ENCODE measurements at regions not wholly inside any gene's neighbourhood (a gene's known extent, or its start where the extent isn't known, plus 50 kb on each side); places are given as distances from the start of the nearest gene placed in this dataset.

DNA sequence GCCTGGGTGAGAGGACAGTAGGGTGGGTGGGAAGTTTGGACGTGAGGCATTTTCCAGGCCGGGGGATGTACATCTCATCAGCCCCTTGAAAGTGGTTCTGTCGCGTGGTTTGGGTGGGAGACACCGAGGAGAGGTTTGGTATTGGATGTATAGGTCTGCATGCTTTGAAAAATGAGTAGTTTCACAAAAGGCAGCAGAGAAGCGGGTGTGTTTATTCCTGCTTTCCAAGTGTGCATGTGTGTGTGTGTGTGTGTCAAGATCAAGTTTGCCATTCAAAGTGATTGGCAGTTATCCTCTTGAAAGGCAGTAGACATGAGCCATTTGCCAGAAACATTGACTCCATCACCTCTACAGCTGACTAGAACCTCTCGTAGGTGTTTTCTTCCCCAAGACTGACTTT lies 423.1 kb upstream of the POU3F3 start:
- no peak for DNase-seq (ENCODE audit: low read depth in 4 of 4, low spot score in 2 of 4)

DNA sequence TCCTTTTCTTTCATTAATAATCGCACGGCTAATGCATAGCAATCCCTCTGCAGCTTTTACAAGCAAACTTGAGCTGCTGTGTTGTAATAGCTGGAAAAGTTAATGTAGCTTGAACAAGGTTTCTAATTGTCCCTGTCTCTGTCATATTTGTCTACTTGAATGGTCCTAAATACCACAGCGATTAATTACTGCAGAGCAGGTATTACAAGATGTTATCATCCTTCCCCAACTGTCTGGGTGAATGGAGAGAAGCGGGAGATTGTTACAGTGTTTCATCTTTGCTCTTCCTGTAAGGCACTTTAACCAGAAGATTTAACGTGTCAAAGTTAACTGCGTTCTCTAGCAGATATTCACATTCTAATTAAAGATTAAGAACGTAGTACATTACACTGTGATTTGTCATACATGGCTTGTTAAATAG lies 422.2 kb upstream of the POU3F3 start:
- no peak for DNase-seq (ENCODE audit: low read depth in 4 of 4, low spot score in 2 of 4)

DNA sequence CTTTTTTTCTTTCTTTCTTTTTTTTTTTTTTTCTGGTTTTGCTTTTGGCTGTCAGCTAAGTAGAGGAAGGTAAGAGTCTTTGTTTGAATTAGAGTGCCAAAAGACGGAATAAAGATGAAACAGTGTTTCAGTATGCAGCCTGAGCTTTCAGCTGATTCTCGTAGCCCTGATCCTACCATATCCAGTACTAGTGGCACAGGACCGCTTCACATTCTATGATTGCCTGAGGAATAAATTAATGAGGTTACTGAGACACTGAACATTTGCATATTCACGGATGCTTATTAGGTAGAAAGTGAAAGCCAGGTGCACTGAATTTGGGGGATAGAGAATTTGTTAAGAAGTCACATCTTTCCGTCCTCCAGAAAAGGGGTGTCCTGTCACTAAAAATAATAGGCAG lies 421.5 kb upstream of the POU3F3 start:
- DNase-seq (ENCODE audit: low read depth in 4 of 4, low spot score in 2 of 4) = no peak

DNA sequence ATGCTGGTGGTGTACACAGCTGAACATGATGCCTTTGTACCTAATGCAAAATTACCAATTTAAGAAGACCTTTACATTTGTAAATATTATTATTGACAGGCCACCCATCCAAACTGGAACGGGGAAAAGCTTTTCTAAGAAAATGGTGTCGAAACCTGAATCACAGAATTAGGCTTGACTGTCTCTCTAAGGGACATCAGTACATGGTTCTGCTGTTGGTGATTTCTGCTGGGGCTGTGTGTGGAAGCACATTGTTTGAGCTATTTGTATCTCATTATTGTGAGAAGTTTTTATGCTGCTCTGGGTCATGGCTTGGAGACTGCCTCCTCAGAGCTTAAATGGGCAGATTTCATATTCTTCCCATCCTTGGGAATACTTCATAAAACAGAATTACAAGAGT lies 420.9 kb upstream of the POU3F3 start:
- DNase-seq (ENCODE audit: low read depth in 4 of 4, low spot score in 2 of 4) = no peak

DNA sequence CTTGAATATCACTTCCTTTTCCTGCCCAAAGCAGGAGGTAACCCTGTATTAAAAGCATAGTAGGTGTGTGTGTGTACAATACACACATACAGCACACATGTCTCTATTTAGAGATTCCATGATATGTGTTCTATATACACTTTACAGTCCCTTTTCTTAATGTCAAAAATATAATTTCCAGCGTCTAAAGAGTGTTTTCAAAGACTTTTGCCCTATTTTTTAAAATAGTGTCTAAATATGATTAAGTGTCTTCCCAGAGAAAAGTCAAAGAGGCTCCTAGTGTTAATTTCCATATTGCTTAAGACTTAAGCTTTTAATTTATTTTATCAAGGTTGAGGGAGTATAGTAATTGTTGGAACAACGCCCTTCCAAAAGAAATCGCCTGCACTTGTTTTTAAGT lies 420.3 kb upstream of the POU3F3 start:
- DNase-seq (ENCODE audit: low read depth in 4 of 4, low spot score in 2 of 4) = no peak

DNA sequence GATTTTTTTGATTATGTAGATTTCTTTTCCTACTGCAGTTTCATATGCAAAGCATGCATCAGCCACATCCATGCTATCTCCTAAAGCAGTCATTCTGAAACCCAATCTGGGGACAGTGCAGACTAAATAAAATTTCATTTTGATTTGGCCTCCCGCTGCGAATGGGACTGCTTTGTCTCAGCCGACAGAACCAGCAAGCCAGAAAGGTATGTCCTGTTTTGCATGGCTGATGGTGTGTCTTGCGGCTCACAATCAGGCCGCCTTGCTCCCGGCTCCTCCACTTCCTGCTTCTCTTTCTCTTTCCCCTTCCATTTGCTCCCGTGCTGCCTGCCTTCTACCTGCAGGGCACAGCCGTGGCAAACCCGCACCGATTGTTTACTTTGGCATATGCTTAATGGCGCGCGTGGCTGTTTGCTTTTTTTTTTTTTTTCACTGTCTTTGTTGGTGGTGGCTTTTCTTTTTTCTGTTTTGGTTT lies 419.6 kb upstream of the POU3F3 start:
- no peak for DNase-seq (ENCODE audit: low read depth in 4 of 4, low spot score in 2 of 4)

DNA sequence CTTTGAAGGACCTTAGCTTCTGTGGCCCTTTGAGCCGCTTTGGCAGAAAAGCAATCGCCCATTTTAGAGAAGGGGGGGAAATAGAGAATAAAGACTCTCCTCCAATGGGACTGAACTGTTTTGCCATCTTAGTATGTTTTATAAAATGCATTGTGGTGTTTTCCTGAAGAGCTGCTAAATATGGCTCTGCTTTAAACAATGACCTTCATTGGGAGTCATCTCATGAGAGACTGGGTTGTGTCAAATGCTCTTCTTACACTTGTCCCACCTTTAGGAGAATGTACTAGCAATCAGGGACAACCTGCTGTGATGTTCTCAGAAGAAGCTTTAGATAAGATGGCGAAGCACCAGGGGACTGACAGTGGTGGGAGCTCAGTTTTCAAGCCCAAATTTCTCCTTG lies 418.9 kb upstream of the POU3F3 start:
- no peak for DNase-seq (ENCODE audit: low read depth in 4 of 4, low spot score in 2 of 4)

DNA sequence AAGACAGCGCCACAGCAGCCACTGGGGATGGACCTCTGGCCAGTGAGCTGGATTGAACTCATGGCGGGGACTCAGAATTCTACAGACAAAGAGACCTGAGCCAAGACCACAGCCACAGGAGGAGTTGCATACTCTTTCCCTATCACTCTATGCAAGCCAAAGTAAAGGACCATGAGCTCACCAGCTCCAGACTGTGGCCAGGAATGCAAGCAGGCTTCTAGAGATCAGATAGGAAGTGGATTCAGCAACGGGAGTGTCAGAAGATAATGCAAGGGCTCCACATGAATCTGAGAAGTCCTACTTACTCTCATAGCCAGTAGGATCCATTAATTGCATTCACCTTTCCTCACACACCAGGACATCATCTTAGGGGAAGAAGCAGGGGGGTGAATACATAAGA lies 415.4 kb upstream of the POU3F3 start:
- DNase-seq (ENCODE audit: low read depth in 4 of 4, low spot score in 2 of 4) = no peak

DNA sequence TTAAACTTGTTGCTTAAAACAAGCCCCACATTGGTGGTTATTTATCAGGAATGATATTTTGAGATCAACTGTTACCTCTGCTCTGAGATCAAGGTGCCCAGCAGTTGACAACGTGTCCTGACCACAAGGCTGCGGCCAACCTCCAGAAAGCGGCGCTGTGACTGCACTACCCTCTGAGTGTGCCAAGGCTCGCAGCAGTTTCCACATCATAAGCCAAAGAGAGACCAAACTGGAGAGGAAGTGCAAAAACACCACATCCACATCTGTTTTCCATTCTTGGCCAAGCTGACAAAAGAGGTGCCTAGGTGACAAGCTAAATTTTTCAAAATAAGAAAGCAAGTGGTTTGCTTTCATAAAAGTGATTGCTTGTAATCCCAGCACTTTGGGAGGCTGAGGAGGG lies 410.8 kb upstream of the POU3F3 start:
- DNase-seq (ENCODE audit: low read depth in 4 of 4, low spot score in 2 of 4) = no peak

DNA sequence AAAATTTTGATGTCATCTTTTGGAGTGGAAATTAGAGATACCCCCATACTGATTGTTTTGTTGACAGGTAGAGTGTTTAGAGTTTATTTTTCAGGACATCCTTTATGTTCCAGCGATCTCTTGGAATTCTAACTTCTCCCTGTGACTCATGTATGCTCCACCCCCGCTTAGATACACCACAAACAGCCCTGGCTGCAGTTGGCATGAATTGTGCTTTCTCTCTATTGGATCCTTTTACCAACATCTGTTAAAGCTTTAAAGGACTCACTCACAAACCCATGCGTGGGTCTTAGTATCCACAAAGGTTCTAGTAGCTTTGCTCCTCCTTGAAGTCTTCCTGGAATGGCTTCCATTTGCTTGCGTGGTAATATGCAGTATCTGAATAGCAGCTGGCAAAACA lies 409.5 kb upstream of the POU3F3 start:
- no peak for DNase-seq (ENCODE audit: low read depth in 4 of 4, low spot score in 2 of 4)

DNA sequence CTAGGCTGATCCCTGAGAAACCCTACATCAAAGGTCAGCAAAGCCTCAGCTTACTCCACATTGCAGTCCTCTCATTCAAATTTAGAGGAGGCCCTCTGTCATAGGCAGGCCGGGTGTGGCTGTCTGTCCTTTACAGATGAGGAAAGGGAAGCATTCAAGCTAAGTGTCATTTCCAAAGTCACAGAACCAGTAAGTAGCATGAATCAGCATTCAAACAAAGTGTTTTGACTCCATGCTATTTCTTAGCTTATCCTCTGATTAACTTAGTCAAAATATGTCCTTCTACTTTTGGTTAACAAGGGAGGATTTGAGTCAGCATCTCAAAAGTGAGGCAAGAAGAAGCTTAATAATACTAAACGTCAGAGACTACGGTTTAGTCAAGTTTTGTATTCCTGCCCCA lies 409.0 kb upstream of the POU3F3 start:
- no peak for DNase-seq (ENCODE audit: low read depth in 4 of 4, low spot score in 2 of 4)

DNA sequence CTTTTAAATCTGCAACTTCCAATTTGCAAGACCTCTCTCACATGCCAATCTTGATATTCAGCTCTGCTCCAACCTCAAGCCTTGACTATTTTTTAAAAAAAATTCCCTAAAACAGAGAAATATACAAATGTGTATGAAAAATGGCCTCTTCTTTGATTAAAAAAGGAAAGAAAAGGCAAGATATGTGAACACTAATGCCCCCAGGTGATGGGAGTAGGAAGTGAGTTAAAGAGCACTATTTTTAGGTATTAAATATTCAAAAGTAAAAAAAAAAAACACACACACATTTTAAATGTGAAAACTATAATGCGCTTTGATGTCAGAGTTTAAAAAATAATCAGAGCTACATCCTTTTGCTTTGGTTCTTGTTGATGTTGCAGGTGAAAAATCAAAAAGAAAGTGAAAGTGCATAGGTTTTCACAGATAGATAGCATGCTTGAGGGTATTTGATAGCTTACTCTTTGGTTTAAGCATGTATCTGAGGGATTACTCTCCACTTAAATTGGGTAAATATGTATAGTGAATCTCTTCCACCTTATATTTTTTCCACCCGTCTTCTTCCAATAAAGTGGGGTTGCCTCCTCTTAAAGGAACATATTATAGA lies 406.0 kb upstream of the POU3F3 start:
- DNase-seq (ENCODE audit: low read depth in 4 of 4, low spot score in 2 of 4) = no peak

DNA sequence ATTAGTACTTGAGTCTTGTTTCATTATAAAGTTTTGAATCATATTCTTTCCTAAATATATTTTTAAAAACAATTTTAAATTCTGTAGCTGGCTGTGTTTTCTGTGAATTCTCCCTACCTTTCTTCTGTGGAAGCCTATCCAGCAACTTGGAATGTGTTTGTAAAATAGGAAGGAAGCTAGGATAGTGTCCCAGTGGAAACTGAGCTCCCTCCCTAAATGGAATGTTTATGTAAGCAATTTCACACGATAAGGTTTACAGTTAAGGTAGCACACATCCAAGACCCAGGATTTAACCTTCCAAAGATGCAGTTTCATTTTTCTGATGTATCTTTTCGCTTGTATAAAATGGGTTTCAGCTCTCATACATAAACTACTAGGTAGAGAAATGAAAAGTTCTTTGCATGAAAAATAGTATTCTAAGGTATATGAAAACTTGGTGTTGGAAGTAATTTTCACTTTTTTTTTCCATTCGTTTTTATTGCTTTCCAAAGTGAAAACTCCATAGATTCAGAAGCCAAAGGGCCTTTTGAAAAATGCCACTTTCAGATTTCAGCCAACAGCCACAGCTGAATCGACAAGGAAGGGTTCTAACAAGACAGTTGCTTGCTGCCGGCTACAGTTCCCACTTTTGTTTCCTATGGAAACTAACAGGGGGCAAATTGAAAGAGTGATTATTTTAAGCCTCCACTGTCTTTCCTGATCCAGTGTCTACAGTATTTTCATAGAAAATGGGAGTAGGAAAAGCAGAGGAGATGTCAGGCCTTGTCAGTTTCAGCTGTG lies 405.1 kb upstream of the POU3F3 start:
- DNase-seq (ENCODE audit: low read depth in 4 of 4, low spot score in 2 of 4) = no peak

DNA sequence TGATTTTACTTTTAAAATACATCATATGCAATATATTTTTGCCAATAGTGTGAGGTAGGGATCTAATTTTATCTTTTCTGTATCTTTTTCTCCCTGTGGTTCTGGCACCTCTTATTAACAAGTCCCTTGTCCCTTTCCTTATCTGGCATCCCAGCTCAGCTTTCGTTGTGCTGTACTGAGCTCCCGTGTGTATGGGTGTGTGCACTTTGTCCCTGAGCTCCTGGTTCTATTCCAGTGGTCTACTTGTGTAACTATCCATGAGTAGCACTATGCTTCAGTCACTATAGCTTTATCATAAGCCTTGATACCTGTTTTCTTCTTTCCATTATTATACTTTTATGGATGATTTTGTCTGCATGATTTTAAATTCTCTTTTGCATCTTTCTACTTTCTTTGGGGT lies 401.4 kb upstream of the POU3F3 start:
- no peak for DNase-seq (ENCODE audit: low read depth in 4 of 4, low spot score in 2 of 4)

DNA sequence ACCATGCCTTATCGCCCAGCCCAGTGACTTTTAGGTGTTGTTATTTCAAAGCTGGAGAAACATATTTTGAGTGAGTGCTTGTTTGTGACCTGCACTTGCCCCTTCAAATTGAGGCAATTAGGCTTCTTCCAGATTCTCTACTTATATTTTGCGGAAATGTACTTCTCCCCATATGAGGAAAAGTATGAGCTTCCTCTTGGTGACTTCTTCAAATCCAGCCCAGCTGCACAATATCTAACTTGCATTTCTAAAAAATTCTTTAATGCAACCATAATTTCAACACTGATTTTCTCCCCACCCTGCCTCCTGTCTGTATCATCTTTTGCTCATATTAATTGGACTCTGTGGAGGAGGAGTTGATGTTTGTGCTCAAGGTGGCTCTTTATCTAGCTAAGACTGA lies 391.2 kb upstream of the POU3F3 start:
- DNase-seq (ENCODE audit: low read depth in 4 of 4, low spot score in 2 of 4) = no peak

DNA sequence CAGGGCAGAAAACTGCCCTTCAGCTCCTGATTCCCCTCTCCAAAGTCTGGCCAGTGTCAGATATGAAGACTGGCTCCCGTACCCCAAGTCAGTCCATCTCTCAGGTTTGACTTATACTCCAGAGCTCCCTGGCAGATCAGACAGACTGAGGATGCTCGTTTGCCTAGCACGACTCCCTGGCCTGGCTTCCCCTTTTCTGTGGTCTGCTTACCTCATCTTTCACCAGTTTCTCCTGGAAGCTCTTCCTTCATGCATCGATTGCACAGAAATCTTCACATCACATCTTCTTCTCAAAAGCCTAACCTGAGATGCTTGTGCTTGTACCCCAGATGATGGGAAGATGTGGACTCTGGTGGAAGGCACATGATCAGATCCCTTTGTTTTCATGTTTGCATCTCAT lies 387.9 kb upstream of the POU3F3 start:
- no peak for DNase-seq (ENCODE audit: low read depth in 4 of 4, low spot score in 2 of 4)

DNA sequence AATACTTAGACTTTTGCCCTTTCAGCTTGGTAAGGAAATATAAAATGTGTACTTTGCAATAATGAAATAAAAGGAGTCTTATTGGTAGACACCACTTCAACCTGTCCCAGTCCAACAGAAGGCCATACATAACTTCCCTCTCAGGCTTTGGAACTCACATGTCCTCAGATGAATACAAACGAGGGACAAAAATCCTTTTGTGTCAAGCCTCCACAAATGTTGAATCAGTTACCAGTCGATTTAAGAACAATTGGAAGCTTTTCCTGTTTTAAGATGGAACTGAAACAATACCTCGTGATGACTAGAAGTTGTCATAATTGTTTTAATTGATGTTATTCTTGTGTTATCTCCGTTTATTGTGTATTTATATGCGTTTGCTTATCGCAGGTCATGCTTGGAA lies 385.1 kb upstream of the POU3F3 start:
- no peak for DNase-seq (ENCODE audit: low read depth in 4 of 4, low spot score in 2 of 4)

DNA sequence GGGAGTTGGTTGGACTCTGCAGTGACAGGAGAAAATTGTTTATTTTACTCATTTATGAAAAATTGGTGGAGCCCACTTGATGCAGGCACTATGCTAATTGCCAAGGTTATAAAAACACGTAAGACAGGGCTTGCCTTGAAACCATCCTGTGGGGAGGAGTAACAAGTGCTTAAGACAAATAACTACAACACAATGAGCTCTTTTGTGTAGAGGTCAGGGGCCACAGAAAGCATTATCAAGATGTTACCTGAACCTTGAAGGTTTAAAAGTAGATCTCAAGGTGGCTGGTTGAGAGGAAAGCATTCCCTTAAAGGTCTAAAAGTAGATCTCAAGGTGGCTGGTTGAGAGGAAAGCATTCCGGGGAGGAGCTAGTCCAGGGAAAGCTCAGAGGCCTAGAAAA lies 381.8 kb upstream of the POU3F3 start:
- no peak for DNase-seq (ENCODE audit: low read depth in 4 of 4, low spot score in 2 of 4)

DNA sequence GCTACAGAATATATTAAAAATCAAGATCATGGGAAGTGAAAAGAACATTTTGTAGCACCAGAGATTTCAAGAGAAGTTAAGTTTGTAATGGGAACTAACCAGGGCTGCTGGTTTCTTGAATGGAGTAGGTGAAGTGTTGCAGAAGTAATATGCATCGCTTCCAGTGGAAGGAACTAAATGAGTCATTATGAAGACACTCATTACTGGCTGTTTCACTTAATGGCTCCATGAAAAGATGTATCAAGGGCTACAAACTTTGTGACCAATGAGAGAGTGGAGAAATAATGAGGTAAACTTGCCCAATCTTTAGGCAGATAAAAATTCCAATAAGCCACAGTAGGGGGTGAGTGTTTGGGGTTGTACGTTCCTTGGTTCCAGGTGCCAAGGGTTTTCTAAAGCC lies 380.4 kb upstream of the POU3F3 start:
- DNase-seq (ENCODE audit: low read depth in 4 of 4, low spot score in 2 of 4) = no peak

DNA sequence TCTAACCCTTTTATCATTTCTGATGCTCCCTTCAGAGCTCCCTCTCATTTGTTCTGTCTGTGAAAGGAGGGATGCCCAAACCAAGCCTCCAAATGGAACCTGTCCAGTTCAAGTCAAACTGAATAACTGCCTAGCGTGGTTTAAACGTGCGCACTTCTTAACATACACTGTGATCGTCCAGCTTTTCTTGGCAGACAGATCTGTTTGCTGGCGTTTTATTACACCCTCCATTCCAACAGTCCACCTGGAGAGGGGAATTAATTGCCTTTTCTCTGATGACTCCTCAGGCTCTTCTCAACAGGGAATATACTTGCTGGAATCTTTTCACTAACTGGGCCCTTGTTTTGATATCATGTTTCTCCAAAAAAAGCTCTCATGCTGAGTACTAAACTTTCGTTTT lies 379.2 kb upstream of the POU3F3 start:
- no peak for DNase-seq (ENCODE audit: low read depth in 4 of 4, low spot score in 2 of 4)

DNA sequence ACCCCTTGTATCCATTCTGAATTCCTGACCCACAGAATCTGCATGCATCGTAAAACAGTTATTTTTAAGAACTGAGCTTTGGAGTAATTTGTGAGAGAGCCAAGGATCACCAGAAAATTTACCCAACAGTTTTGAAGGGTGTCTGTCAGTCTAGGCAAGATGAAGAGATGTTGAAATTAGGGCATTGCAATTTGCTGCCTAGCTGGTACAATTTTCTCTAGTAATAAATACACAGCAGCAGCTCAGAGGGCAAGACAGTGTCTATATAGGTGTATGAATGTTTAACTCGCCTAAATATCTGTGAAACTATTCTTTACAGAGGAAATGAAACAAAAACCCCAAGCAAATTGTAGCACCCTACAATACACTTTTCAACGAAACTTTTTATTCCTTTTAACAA lies 377.8 kb upstream of the POU3F3 start:
- no peak for DNase-seq (ENCODE audit: low read depth in 4 of 4, low spot score in 2 of 4)

DNA sequence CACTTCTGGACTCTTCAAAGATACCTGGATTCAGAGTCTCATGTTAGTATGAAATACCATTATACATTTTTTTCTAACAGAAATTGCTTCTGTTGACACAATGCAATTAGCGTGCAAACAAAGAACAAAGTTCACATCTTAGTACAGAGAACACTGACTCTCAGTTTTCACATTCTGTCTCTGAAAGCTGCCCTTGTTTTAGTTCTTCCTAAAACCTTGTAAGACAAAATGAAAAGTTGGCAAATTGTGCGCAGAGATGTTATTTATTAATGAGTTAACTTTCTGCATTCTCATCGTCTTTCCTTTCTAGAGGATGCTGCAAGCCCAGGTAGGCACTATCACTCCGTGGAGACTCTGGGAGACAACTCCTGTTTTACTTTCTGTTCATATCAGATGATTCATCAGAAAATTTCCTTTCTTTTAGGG lies 377.3 kb upstream of the POU3F3 start:
- no peak for DNase-seq (ENCODE audit: low read depth in 4 of 4, low spot score in 2 of 4)

DNA sequence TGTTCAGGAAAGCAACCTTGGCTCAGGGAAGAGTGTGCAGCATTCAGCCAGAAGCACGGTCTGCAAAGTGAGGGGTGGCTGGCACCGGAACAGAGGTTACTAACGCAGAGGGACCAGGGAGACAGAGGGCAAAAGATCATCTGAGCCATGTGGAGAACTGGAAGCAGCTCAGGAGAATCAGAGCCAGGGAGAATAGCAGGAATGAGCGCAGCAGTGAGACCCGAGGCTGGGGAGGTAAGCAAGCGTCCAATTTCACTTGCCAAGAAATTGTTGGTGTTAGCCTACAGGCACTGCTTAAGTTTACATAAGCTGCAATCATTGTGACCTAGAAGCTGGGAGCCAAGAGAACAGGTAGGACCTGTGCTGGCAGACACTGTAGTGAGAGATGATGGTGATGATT lies 372.6 kb upstream of the POU3F3 start:
- DNase-seq (ENCODE audit: low read depth in 4 of 4, low spot score in 2 of 4) = no peak
